ENCODE measurements at regions not wholly inside any gene's neighbourhood (a gene's known extent, or its start where the extent isn't known, plus 50 kb on each side); places are given as distances from the start of the nearest gene placed in this dataset.

- DNase-seq (ENCODE audit: low read depth, low spot score) = no peak
- H3K4me3 ChIP-seq (ENCODE audit: low read depth in 2 of 2, low read length in 2 of 2) = no peak overlapping the region
- no peaks in the 10 kb centered on the region for H3K4me1 ChIP-seq (ENCODE audit: control insufficient read depth, insufficient read depth, low read length)
- no peak for ATAC-seq
- H3K36me3 ChIP-seq (ENCODE audit: control insufficient read depth, insufficient read depth, low read length) = no peaks in the 10 kb centered on the region
- POLR2A ChIA-PET = no interaction called here
- BruUV-seq (replicated peaks) = no TSS peak
- TF ChIP-seq SIN3A (IDR thresholded peaks at IDR 0.05; ENCODE audit: borderline replicate concordance, insufficient read depth, low read depth, low read length) (no peak), TCF7L2 (IDR thresholded peaks at IDR 0.05; ENCODE audit: low read depth, low read length) (no peak), CTCF (IDR thresholded peaks at IDR 0.05) (no peak), REST (IDR thresholded peaks at IDR 0.05; ENCODE audit: insufficient read depth in 1 of 2, low read depth in 2 of 2, low read length in 1 of 2) (no peak), POLR2AphosphoS5 (IDR thresholded peaks at IDR 0.05; ENCODE audit: low read depth, low read length) (no peak)
- intact Hi-C loops (cut with micrococcal nuclease; ENCODE audit: unreplicated experiment) (no loop called here), in situ Hi-C loops (cut with HindIII; ENCODE audit: low pct_unique_long_range_greater_than_20kb, low sequenced_read_pairs) (no loop called here)
- no peaks in the 10 kb centered on the region; the same call in 1 of the 2 replicates for H3K27me3 ChIP-seq (ENCODE audit: control insufficient read depth, insufficient read depth, low read length)
- CTCF ChIA-PET = no interaction called here
- H3K9me3 ChIP-seq (ENCODE audit: control insufficient read depth, insufficient read depth, low read depth, low read length) = no peaks in the 10 kb centered on the region
- H3K27ac ChIP-seq (ENCODE audit: low read length) = no peak overlapping the region
Measured at GRCh38 chr21:35764586-35764985, 295.7 kb downstream of the SETD4 start.

DNA sequence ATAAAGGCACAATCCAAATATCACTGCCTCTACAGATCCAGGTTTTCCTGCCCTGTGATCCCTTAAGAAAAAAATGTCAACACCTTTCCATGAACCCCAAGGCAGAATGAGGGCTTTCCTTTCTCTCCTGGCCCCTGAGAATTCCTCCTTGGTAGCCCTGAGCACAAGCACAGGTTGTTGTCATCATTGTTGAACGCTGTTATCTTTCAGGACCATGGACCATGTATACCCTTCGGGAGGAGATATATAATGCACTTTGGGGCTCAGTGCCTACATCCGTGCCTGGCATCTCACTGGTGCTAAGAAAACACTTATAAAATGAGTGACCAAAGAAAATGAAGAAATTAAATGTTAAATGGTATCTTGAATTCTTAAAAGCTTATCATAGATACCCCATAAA lies 296.2 kb downstream of the SETD4 start:
- intact Hi-C loops (cut with micrococcal nuclease; ENCODE audit: unreplicated experiment) (no loop called here), in situ Hi-C loops (cut with HindIII; ENCODE audit: low pct_unique_long_range_greater_than_20kb, low sequenced_read_pairs) (no loop called here)
- ATAC-seq (no peak), DNase-seq (ENCODE audit: low read depth, low spot score) (no peak)
- Histone ChIP-seq H3K9me3 (ENCODE audit: control insufficient read depth, insufficient read depth, low read depth, low read length) (no peaks in the 10 kb centered on the region), H3K27ac (ENCODE audit: low read length) (no peak overlapping the region), H3K4me3 (ENCODE audit: low read depth in 2 of 2, low read length in 2 of 2) (no peak overlapping the region), H3K27me3 (ENCODE audit: control insufficient read depth, insufficient read depth, low read length) (no peaks in the 10 kb centered on the region; the same call in 1 of the 2 replicates), H3K4me1 (ENCODE audit: control insufficient read depth, insufficient read depth, low read length) (no peaks in the 10 kb centered on the region), H3K36me3 (ENCODE audit: control insufficient read depth, insufficient read depth, low read length) (no peaks in the 10 kb centered on the region)
- TF ChIP-seq CTCF (IDR thresholded peaks at IDR 0.05) (no peak), REST (IDR thresholded peaks at IDR 0.05; ENCODE audit: insufficient read depth in 1 of 2, low read depth in 2 of 2, low read length in 1 of 2) (no peak), SIN3A (IDR thresholded peaks at IDR 0.05; ENCODE audit: borderline replicate concordance, insufficient read depth, low read depth, low read length) (no peak), POLR2AphosphoS5 (IDR thresholded peaks at IDR 0.05; ENCODE audit: low read depth, low read length) (no peak), TCF7L2 (IDR thresholded peaks at IDR 0.05; ENCODE audit: low read depth, low read length) (no peak)
- ChIA-PET CTCF (no interaction called here), POLR2A (no interaction called here)
- BruUV-seq (replicated peaks) = no TSS peak
